KBM-7 (cell line): ENCODE measurements at regions not wholly inside any gene's neighbourhood (a gene's known extent, or its start where the extent isn't known, plus 50 kb on each side); places are given as distances from the start of the nearest gene placed in this dataset.
"Not testable (repeated sequence)": the region's sequence is repeated elsewhere in the genome, so short reads cannot be mapped to it uniquely, and the experiment has no call there.

Source experiments
- DNase-seq: peaks from one replicate; pipeline ENCODE4 v3.0.0-alpha.2; 2015
- in situ Hi-C: fragments of 300-500 bp; cut with MboI; formaldehyde crosslinking; loops from 2 replicates; pipeline ENCODE4 v1.14.3; 2020; ENCODE audit warnings: low sequenced_read_pairs, low pct_unique_long_range_greater_than_20kb, mixed read lengths

GRCh38 chr17:11182430-11182829 is 58.6 kb upstream of the SHISA6 start:
- in situ Hi-C loops = no loop called here
- no peak for DNase-seq

DNA sequence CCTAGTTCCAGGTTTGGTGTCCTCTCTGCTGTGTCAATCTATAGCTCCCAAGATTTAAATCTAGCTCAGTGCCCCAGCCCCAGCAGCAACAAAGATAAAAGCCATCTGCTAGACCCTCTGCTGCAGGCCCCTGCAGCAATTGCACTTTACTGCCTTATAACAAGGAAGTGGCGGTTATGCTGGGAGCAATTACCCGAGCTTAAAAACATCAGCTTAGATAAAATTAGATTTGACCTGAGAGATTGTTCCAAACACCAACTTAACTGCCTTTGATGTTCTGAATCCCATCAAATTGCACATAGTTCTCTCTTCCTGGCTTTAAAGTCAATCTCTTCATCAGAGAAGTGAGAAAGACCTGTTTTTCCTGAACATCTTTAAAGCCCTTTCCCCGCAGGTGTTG is 62.4 kb upstream of the SHISA6 start:
- DNase-seq = no peak
- in situ Hi-C loops = no loop called here

GRCh38 chr17:11177340-11177739 is 63.7 kb upstream of the SHISA6 start:
- DNase-seq = no peak
- in situ Hi-C loops = no loop called here

- no peak for DNase-seq
- in situ Hi-C loops = no loop called here
Observed at GRCh38 chr17:11176549-11176948, 64.5 kb upstream of the SHISA6 start.

- no peak for DNase-seq
- in situ Hi-C loops = no loop called here
Observed at GRCh38 chr17:11170881-11171280, 70.1 kb upstream of the SHISA6 start.

- no peak for DNase-seq
- in situ Hi-C loops = no loop called here
Observed at GRCh38 chr17:11151818-11152425, 89.1 kb upstream of the SHISA6 start.

DNA sequence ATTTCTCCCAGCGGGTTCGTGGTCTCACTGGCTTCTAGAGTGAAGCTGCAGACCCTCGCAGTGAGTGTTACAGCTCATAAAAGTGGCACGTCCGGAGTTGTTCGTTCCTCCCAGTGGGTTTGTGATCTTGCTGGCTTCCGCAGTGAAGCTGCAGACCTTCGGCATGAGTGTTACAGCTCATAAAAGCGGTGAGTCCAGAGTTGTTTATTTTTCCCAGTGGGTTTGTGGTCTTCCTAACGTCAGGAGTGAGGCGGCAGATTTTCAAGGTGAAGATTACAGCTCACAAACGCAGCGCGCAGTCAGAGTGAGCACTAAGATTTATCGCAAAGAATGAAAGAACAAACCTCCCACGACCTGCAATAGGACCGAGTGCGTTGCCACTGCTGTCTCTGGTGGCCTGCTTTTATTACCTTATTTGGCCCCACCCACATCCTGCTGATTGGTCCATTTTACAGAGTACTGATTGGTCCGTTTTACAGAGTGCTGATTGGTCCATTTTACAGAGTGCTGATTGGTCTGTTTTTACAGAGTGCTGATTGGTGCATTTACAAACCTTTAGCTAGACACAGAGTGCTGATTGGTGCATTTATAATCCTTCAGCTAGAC is 90.0 kb upstream of the SHISA6 start:
- in situ Hi-C loops, DNase-seq: not testable (repeated sequence)

- DNase-seq = peak; percentile 27
- in situ Hi-C loops = no loop called here
Observed at GRCh38 chr17:11144358-11145233, 96.4 kb upstream of the SHISA6 start.

DNA sequence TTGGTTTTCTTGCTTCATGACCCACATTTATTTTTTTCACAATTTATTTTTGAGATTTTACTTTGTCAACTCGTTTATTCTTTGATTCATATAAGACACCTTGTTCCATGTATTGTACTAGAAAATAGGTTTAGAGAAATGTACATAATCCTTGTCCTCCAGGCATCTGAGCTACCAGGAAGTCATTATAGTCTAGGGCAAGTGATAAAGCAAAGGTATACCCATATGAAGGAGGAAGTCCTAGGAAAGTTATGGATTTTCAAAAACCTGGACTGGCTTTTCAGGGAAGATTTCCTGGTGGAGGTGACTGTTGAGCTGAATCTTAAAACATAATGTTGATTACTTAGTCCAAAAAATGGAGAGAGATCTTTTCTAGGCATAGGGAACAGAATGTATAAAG is 98.8 kb upstream of the SHISA6 start:
- in situ Hi-C loops = no loop called here
- no peak for DNase-seq

DNA sequence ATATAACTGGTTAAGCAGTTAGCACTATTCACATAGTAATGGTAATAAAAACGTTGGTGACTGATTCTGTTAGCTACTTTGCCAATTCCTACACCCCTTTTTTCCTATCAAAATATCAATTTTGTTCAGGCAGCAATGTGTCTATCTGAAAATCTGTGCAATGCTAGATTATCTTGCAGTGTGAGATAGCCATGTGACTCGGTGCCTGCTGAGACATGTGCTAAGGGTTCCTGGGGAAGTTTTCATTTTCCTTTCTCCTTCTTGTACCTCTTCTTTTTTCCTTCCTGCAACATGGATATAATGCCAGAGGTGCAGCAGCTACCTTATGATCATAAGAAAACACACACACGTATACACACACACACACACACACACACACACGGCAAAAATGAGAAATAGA is 100.5 kb upstream of the SHISA6 start:
- DNase-seq = no peak
- in situ Hi-C loops = no loop called here

DNA sequence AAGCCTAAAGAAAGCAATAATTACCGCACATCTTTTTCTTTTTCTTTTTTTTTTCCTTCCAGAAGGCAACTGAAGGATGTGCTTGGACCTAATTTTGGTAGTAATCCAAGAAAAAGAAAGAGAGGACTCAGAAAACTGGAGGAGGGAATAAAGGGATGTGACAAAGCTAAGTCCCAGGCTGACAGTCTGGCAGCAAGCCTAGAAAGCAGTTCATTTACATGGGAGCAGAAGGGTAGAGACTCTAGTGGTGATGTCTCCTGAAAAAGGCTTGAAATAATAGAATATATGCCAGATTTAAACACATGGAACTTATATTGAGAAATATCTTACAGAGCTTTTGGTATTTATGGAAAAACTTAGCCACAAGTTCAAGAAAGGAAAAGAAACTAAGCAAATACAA is 101.0 kb upstream of the SHISA6 start:
- no peak for DNase-seq
- in situ Hi-C loops = no loop called here

DNA sequence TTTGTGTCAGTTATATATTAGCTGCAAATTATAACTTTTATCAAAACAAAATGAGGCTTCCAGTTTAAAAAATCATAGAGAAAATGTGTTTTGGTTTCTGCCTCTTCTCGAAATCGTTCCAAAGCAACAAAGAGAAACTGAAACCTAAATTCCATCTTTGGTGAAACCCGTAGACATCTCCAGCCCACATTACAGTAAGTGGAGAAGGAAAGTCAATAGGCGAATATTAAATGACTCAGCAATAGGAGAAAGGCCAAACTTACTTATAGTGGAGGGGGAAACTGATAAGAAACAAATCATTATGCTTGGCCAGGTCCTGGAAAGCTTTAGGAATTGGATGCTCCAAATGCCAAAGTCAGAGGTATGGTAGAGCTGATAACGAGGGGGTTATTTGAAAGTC is 103.0 kb upstream of the SHISA6 start:
- DNase-seq = peak; percentile 2
- in situ Hi-C loops = no loop called here

- DNase-seq = no peak
- in situ Hi-C loops = no loop called here
Observed at GRCh38 chr17:11135819-11136218, 105.2 kb upstream of the SHISA6 start.

- in situ Hi-C loops = no loop called here
- no peak for DNase-seq
Observed at GRCh38 chr17:11130367-11130766, 110.6 kb upstream of the SHISA6 start.

DNA sequence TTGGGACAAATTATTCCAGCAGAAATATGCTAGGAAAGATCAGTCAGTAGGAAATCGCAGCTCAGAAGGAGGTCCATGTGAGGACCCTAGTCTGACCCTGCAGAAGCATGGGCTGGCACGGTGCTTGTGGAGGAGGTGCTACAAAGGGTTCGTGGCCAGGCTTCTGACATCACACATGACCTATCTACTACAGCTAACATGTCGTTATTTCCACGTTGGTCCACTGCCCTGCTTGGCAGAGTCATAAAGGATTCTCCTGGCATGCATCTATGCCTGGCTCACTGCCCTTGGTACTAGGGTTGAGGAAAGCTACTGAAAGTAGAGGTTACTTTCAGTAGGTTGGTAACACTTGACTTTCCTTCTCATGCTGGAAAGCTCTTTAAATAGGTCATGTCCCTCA is 118.1 kb upstream of the SHISA6 start:
- in situ Hi-C loops = no loop called here
- no peak for DNase-seq

- in situ Hi-C loops = no loop called here
- no peak for DNase-seq
Observed at GRCh38 chr17:11121341-11121985, 119.5 kb upstream of the SHISA6 start.

DNA sequence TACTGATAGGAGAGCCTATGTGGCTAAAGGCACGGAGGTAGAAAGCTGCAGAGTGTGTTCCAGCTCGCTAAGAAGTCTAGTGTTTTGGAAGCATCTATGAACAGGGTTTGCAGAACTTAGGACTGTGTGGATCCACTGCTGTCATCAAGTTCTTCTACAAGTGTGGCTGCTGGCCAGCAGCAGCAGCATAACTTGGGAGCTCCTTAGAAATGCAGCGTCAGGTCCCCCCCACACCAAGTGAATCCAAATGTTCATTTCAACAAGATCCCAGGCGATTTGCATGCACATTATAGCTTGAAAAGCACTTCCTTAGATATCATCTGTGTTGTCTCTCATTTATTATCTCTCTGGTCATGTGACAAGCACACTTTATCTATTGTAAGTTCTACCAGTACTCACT is 131.9 kb upstream of the SHISA6 start:
- in situ Hi-C loops = no loop called here
- no peak for DNase-seq

DNA sequence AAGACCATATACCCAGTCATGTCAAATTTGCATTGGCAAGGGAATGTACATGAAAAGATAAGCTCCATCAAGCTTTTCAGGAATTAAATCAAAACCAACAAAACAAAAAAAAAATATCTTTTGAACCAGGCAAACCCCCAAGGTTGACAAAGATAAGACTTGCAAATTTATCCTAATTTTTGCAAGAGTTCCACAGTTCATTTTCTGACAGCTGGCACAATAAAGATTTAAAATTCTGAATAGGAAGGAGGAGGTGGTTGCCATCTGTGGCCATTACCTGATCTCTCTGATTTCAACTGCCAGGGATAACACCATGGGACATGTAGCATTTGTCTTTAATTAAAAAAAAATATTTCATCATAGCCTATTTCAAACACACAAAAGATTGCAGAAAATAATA is 135.9 kb upstream of the SHISA6 start:
- no peak for DNase-seq
- in situ Hi-C loops = no loop called here

DNA sequence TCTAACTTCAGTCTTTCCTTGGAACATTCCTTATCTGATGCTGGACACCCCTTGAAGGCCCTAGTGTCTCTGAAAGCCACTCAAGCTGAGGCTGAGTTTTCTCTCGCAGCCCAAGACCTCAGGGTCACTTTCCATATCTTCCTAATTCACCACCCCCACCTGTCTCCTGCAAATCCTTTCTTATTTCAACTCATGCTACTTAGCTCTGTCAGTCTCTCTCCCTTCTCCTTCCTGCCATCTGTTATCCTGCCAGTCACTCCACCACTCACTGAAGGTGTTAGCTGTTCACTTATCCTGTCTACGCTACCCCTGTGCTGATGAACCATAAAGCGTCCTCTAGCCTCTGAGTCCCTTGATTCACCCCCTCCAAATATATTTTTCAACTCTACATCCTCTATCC is 143.9 kb upstream of the SHISA6 start:
- in situ Hi-C loops = no loop called here

DNA sequence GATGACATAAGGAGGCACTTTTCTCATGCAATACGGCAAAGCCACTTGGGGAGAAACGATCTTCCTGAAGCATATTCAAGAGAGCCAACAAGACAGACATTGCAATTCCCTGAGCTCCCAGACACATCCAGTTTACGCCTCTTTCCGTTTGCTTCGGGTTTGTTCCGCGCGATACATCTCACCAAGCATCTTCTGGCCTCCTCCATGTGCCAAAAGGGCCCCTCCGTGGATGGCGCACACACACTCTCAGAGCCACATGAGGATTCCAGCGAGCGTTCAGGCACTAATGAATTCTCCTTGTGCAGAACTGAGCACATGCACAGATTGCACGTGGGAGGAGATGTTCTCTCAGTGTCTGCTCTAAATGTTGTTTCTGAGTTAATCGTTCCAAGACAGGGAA is 146.7 kb upstream of the SHISA6 start:
- no peak for DNase-seq
- in situ Hi-C loops = no loop called here

More for the DNA sequence above, 143.9 kb upstream of the SHISA6 start:
- DNase-seq = no peak
